ENCODE measurements at regions not wholly inside any gene's neighbourhood (a gene's known extent, or its start where the extent isn't known, plus 50 kb on each side); places are given as distances from the start of the nearest gene placed in this dataset.

GRCh38 chr20:48156951-48157700 lies 371.8 kb upstream of the SULF2 start:
- TF ChIP-seq POLR2AphosphoS5 (IDR thresholded peaks at IDR 0.05) (no peak), CTCF (IDR thresholded peaks at IDR 0.05) (no peak)
